Cardiac muscle cell (in vitro differentiated cells and primary cell): ENCODE measurements at regions not wholly inside any gene's neighbourhood (a gene's known extent, or its start where the extent isn't known, plus 50 kb on each side); places are given as distances from the start of the nearest gene placed in this dataset.

Source experiments
- DNase-seq, 2 donors: peaks; one replicate each; pipeline versions ENCODE4 v3.0.0 to v3.0.0-alpha.2; 2010 to 2017; ENCODE audit warnings: low read depth in 1 of 2, low spot score in 1 of 2
- H3K27ac ChIP-seq: fragments of 200-600 bp; sonication (generic); 2 replicates; pipeline ENCODE4 v1.5.1; 2016
- H3K27me3 ChIP-seq: fragments of 200-600 bp; sonication (generic); 2 replicates; pipeline ENCODE4 v1.6.0; 2016; ENCODE audit warnings: control low read depth
- H3K36me3 ChIP-seq: fragments of 200-600 bp; sonication (generic); 2 replicates; pipeline ENCODE4 v1.5.1; 2016; ENCODE audit warnings: control low read depth
- H3K4me1 ChIP-seq: fragments of 200-600 bp; sonication (generic); 2 replicates; pipeline ENCODE4 v1.8.1; 2017; ENCODE audit warnings: low read depth, mild to moderate bottlenecking, mixed run types
- H3K4me3 ChIP-seq: fragments of 200-600 bp; sonication (generic); 2 replicates; pipeline ENCODE4 v1.5.1; 2016; ENCODE audit warnings: mild to moderate bottlenecking
- H3K9me3 ChIP-seq: fragments of 200-600 bp; sonication (generic); 2 replicates; pipeline ENCODE4 v1.5.1; 2017; ENCODE audit warnings: low read depth, mild to moderate bottlenecking, control low read depth
- TF ChIP-seq, protein P1 (sequence below): IDR thresholded peaks from 2 replicates; pipeline ENCODE4 v1.5.1; 2012; ENCODE audit warnings: low read depth, mild to moderate bottlenecking, low read length

DNA sequence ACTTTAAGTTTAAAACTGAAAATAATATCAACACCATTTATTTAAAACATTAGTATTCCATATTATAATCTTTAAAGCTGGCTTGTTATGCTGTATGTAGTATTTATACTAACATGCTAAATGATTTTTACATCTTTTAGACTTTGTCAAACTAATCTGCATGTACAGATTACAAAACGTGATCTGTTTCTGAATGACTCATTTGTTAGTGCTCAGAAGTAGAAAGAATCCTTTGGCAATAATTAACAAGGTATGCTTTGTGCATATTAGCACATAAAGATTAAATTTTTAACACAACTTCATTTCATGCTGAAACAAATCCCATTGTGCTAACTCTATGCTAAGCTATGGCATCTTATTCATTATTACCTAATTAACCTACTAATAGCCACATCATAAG is 242.4 kb downstream of the BARHL2 start:
- H3K9me3 ChIP-seq = no peaks in the 10 kb centered on the region
- TF ChIP-seq, protein P1, sequence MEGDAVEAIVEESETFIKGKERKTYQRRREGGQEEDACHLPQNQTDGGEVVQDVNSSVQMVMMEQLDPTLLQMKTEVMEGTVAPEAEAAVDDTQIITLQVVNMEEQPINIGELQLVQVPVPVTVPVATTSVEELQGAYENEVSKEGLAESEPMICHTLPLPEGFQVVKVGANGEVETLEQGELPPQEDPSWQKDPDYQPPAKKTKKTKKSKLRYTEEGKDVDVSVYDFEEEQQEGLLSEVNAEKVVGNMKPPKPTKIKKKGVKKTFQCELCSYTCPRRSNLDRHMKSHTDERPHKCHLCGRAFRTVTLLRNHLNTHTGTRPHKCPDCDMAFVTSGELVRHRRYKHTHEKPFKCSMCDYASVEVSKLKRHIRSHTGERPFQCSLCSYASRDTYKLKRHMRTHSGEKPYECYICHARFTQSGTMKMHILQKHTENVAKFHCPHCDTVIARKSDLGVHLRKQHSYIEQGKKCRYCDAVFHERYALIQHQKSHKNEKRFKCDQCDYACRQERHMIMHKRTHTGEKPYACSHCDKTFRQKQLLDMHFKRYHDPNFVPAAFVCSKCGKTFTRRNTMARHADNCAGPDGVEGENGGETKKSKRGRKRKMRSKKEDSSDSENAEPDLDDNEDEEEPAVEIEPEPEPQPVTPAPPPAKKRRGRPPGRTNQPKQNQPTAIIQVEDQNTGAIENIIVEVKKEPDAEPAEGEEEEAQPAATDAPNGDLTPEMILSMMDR = no peak
- no peaks in the 10 kb centered on the region for H3K27me3 ChIP-seq
- H3K36me3 ChIP-seq = no peaks in the 10 kb centered on the region
- no peak overlapping the region for H3K4me3 ChIP-seq
- DNase-seq = no peak
- H3K27ac ChIP-seq = no peak overlapping the region
- no peaks in the 10 kb centered on the region for H3K4me1 ChIP-seq

DNA sequence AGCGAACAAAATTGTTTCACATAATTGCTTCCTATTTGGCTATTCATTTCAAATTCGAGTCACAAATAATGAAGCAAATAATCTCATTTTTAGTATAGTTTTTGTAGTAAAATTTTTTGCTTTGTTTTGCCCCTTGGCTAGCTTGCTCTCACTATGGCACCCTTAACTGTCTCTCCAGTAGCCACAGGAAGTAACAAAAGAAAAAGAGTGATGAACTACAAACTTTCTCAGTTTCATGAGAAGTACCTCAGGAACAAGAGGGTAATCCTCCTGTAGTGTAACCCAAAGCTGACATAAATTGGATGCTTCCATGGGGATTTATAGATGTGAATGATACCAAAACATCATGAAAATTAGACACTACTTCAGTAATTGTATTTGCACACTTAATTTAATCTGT is 242.9 kb downstream of the BARHL2 start:
- Histone ChIP-seq H3K27ac (no peak overlapping the region), H3K4me3 (no peak overlapping the region), H3K4me1 (no peaks in the 10 kb centered on the region), H3K36me3 (no peaks in the 10 kb centered on the region), H3K9me3 (no peaks in the 10 kb centered on the region), H3K27me3 (no peaks in the 10 kb centered on the region)
- no peak for DNase-seq
- TF ChIP-seq, protein P1 = no peak

DNA sequence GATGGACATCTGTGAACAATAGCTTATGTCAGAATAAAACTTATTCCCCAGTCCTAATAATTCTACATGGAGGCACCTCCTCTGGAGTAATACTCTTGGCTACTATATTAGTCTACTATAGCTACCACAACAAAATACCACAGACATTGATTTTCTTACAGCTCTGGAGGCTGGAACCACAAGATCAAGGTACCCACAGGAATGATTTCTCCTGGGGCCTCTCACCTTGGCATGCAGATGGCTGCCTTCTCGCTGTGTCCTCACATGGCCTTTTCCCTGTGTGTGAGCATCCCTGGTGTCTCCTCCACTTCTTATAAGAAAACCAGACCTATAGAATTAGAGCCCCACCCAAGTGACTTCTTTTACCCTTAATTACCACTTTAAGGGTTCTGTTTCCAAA is 244.3 kb downstream of the BARHL2 start:
- Histone ChIP-seq H3K9me3 (no peaks in the 10 kb centered on the region), H3K36me3 (no peaks in the 10 kb centered on the region), H3K4me1 (no peaks in the 10 kb centered on the region), H3K4me3 (no peak overlapping the region), H3K27ac (no peak overlapping the region), H3K27me3 (no peaks in the 10 kb centered on the region)
- TF ChIP-seq, protein P1 = no peak
- no peak for DNase-seq

GRCh38 chr1:90459570-90459969 is 257.5 kb downstream of the BARHL2 start:
- H3K27ac ChIP-seq = no peak overlapping the region
- H3K9me3 ChIP-seq = no peaks in the 10 kb centered on the region
- H3K27me3 ChIP-seq = no peaks in the 10 kb centered on the region
- TF ChIP-seq, protein P1 = no peak
- H3K4me1 ChIP-seq = no peaks in the 10 kb centered on the region
- no peak overlapping the region for H3K4me3 ChIP-seq
- no peaks in the 10 kb centered on the region for H3K36me3 ChIP-seq
- no peak for DNase-seq

GRCh38 chr1:90457985-90458384 is 259.1 kb downstream of the BARHL2 start:
- no peak overlapping the region for H3K4me3 ChIP-seq
- TF ChIP-seq, protein P1 = no peak
- no peak overlapping the region for H3K27ac ChIP-seq
- no peaks in the 10 kb centered on the region for H3K4me1 ChIP-seq
- no peaks in the 10 kb centered on the region for H3K36me3 ChIP-seq
- DNase-seq = no peak
- no peaks in the 10 kb centered on the region for H3K9me3 ChIP-seq
- no peaks in the 10 kb centered on the region for H3K27me3 ChIP-seq

DNA sequence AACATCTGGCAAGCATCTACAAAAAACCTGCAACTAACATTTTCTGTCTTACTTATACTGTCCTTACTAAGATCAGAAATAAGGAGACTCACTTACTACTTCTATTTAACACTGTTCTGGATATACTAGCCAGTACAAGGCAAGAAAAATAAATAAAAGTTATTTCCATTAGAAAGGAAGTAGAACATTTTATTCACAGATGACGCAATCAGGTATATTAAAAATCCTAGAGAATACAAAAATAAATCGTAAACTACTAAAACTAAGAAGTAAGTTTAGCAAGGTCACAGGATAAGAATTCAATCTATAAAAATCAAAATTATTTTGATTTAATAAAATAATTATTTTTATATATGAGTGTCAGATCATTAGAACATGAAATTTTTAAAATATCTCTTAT is 264.6 kb downstream of the BARHL2 start:
- Histone ChIP-seq H3K36me3 (no peaks in the 10 kb centered on the region), H3K4me3 (no peak overlapping the region), H3K9me3 (no peaks in the 10 kb centered on the region), H3K27ac (no peak overlapping the region), H3K27me3 (no peaks in the 10 kb centered on the region), H3K4me1 (no peaks in the 10 kb centered on the region)
- TF ChIP-seq, protein P1 = no peak
- DNase-seq = no peak
